ENCODE measurements at regions not wholly inside any gene's neighbourhood (a gene's known extent, or its start where the extent isn't known, plus 50 kb on each side); places are given as distances from the start of the nearest gene placed in this dataset.

GRCh38 chr11:19375440-19375839 is 134.7 kb upstream of the E2F8 start:
- Histone ChIP-seq H3K27ac (ENCODE audit: low read depth in 1 of 2, low read length in 2 of 2) (no peak overlapping the region), H3K4me2 (replicated peaks; ENCODE audit: extremely low read depth, low read length, poor library complexity, severe bottlenecking) (no peak overlapping the region), H2AFZ (ENCODE audit: insufficient read depth, low read depth, low read length, poor library complexity, severe bottlenecking) (no peak overlapping the region), H3K27me3 (ENCODE audit: control insufficient read depth in 2 of 2, insufficient read depth in 2 of 2, low read length in 2 of 2) (peaks cover 0 to 2% of the 10 kb centered on the region in 2 donors), H3K9ac (ENCODE audit: insufficient read depth, low read length, poor library complexity, severe bottlenecking) (no peak overlapping the region), H3K4me3 (replicated peaks in 1 of 3; ENCODE audit: low read depth in 2 of 3, low read length in 3 of 3) (no peak overlapping the region), H3K9me3 (replicated peaks in 1 of 2; ENCODE audit: control insufficient read depth in 1 of 2, insufficient read depth in 1 of 2, low read length in 2 of 2) (no peaks in the 10 kb centered on the region), H3K36me3 (replicated peaks in 1 of 2; ENCODE audit: control insufficient read depth in 1 of 2, insufficient read depth in 2 of 2, low read length in 2 of 2) (no peaks in the 10 kb centered on the region), H3K4me1 (ENCODE audit: control insufficient read depth in 1 of 2, insufficient read depth in 2 of 2, low read length in 2 of 2) (no peaks in the 10 kb centered on the region), H4K20me1 (ENCODE audit: insufficient read depth, low read length) (no peaks in the 10 kb centered on the region), H3K79me2 (ENCODE audit: insufficient read depth, low read length) (no peaks in the 10 kb centered on the region)
- no peak overlapping the region for H3K4me3 Mint-ChIP-seq
- DNase-seq = no peak
- no peak for TF ChIP-seq CTCF (IDR thresholded peaks at IDR 0.05)
- no peaks in the 10 kb centered on the region for H3K36me3 Mint-ChIP-seq
- H3K4me1 Mint-ChIP-seq = no peaks in the 10 kb centered on the region
- peaks cover 0 to 3% (median 0%) of the 10 kb centered on the region in 7 donors for H3K9me3 Mint-ChIP-seq
- H3K27me3 Mint-ChIP-seq (ENCODE audit: low read depth in 3 of 3) = peaks cover 1 to 14% (median 6%) of the 10 kb centered on the region in 3 donors
- intact Hi-C loops (cut with micrococcal nuclease) = no loop called here
- no peak overlapping the region for H3K27ac Mint-ChIP-seq
- 83% methylated on average over 1 of the region's 3 CpGs for WGBS (ENCODE audit: insufficient coverage)

GRCh38 chr11:19374151-19374569 is 133.4 kb upstream of the E2F8 start:
- no peak overlapping the region for H3K27ac Mint-ChIP-seq
- WGBS (ENCODE audit: insufficient coverage) = no CpG with 5 or more reads among the region's 1 CpG
- H3K36me3 Mint-ChIP-seq = no peaks in the 10 kb centered on the region
- H3K4me1 Mint-ChIP-seq = no peaks in the 10 kb centered on the region
- Histone ChIP-seq H3K79me2 (ENCODE audit: insufficient read depth, low read length) (no peaks in the 10 kb centered on the region), H4K20me1 (ENCODE audit: insufficient read depth, low read length) (no peaks in the 10 kb centered on the region), H3K9ac (ENCODE audit: insufficient read depth, low read length, poor library complexity, severe bottlenecking) (no peak overlapping the region), H3K27me3 (ENCODE audit: control insufficient read depth in 2 of 2, insufficient read depth in 2 of 2, low read length in 2 of 2) (peaks cover 0 to 2% of the 10 kb centered on the region in 2 donors), H3K4me1 (ENCODE audit: control insufficient read depth in 1 of 2, insufficient read depth in 2 of 2, low read length in 2 of 2) (no peaks in the 10 kb centered on the region), H3K4me2 (replicated peaks; ENCODE audit: extremely low read depth, low read length, poor library complexity, severe bottlenecking) (no peak overlapping the region), H3K9me3 (replicated peaks in 1 of 2; ENCODE audit: control insufficient read depth in 1 of 2, insufficient read depth in 1 of 2, low read length in 2 of 2) (no peaks in the 10 kb centered on the region), H2AFZ (ENCODE audit: insufficient read depth, low read depth, low read length, poor library complexity, severe bottlenecking) (no peak overlapping the region), H3K4me3 (replicated peaks in 1 of 3; ENCODE audit: low read depth in 2 of 3, low read length in 3 of 3) (no peak overlapping the region), H3K36me3 (replicated peaks in 1 of 2; ENCODE audit: control insufficient read depth in 1 of 2, insufficient read depth in 2 of 2, low read length in 2 of 2) (no peaks in the 10 kb centered on the region), H3K27ac (ENCODE audit: low read depth in 1 of 2, low read length in 2 of 2) (no peak overlapping the region)
- H3K4me3 Mint-ChIP-seq = no peak overlapping the region
- DNase-seq = no peak
- TF ChIP-seq CTCF (IDR thresholded peaks at IDR 0.05) = no peak
- peaks cover under 1 to 13% (median 4%) of the 10 kb centered on the region in 3 donors for H3K27me3 Mint-ChIP-seq (ENCODE audit: low read depth in 3 of 3)
- intact Hi-C loops (cut with micrococcal nuclease) = no loop called here
- H3K9me3 Mint-ChIP-seq = peaks cover 0 to 3% (median 0%) of the 10 kb centered on the region in 7 donors
